NOMO-1 (cell line): ENCODE measurements at regions not wholly inside any gene's neighbourhood (a gene's known extent, or its start where the extent isn't known, plus 50 kb on each side); places are given as distances from the start of the nearest gene placed in this dataset.

ENCODE experiments used
- DNase-seq, 2 experiments: peaks; one replicate each; lab custom pipeline; 2025; ENCODE audit not compliant: unreplicated experiment in 2 of 2; lab: John Stamatoyannopoulos, UW

DNA sequence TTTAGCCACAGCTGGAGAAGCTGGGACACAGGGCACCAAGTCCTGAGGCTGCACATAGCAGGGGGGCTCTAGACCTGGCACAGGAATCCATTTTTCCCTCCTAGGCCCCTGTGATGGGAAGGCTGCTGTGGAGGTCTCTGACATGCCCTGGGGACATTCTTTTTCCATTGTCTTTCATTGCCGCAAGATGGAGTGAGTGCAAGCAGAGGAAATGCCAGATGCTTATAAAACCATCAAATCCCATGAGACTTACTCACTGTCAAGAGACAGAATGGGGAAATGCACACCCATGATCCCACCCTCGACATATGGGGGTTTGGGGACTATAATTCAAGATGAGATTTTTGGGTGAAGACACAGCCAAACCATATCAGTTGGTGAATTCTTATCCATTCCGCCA is 94.7 kb upstream of the FERD3L start:
- DNase-seq: no peak

DNA sequence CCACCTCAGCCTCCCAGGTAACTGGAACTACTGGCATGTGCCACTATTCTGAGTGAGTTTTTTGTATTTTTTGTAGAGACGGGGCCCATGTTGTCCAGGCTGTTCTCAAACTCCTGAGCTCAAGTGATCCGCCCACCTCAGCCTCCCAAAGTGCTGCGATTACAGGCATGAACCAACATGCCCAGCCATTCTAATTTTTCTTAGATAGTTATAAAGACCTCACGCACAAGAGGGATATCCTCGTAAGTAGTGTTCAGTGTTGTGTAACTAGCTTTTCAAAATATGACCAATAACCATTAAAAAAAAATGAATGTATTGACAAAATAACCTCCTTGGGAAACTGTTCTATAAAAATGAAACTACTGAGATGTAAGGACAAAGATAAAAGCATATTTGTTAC is 90.5 kb upstream of the FERD3L start:
- no peak for DNase-seq

DNA sequence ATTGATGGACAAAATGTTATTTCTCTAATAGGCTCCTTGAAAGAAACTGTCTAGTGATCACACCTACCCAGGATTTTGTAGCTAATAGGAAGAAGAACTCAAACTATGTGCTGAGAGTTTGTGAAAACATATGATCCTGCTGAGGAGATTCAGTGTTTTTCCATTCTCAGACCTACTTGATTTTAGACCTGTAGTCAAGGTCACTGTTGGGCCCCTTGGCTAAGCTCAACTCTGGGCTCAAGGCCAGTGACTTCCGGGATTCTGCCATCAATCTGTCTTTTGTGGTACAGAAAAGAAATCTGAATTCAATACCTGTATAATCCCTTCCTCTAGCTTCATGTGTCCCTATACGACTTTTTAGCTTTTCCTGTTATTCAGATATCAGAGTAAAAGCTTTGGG is 79.7 kb upstream of the FERD3L start:
- DNase-seq: no peak

DNA sequence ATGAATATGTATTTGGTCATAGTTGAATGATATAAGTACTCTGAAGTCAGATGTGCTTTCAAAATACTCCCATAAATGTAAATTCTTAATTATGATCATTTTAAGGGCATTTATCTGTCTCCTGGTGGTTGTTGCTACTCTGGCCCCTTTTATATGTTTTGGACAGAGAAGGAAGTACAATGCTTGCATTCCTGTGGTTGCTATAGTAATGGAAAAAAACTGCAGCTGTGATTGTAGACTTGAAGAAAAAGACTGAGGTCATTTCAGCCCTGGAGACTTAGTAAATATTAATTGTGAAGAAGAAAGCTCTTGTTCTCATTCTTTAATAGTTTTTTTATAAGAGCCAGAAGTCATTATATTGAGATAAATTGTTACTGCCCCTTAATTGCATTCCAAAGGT is 70.2 kb upstream of the FERD3L start:
- no peak for DNase-seq

GRCh38 chr7:19213746-19214145 is 68.5 kb upstream of the FERD3L start:
- DNase-seq: no peak

GRCh38 chr7:19210893-19211413 is 65.7 kb upstream of the FERD3L start:
- DNase-seq: no peak

- DNase-seq: no peak
These were observed 64.0 kb upstream of the FERD3L start for GRCh38 chr7:19209166-19209696.

DNA sequence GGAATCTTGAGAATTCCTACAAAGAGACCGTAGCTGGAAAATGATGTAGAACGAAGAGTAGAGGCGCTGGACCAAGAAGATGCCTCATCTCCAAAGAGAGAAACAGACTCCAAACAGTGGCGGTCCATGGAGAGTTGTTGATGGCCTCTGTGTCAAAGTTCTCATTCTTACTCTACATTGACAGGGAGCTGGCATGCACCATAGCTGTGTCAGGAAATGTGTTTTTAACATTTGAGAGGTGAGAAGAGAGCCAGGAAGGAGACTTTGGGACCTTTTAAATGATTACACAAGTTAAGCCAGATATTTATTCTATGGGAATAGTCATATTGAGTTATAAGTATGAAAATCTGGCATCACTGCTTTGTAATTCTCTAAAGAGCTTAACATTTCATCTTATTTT is 61.5 kb upstream of the FERD3L start:
- no peak for DNase-seq

GRCh38 chr7:19203686-19204085 is 58.5 kb upstream of the FERD3L start:
- DNase-seq: no peak

- DNase-seq: no peak
These were observed 57.4 kb upstream of the FERD3L start for GRCh38 chr7:19202599-19202998.
